Keratinocyte (primary cell): ENCODE measurements at regions not wholly inside any gene's neighbourhood (a gene's known extent, or its start where the extent isn't known, plus 50 kb on each side); places are given as distances from the start of the nearest gene placed in this dataset.

Source experiments
- DNase-seq: peaks from one replicate; pipeline ENCODE4 v3.0.0-alpha.2; 2011; ENCODE audit warnings: low read depth, missing footprints, low spot score
- FAIRE-seq: peaks from 2 replicates; lab custom pipeline; 2011; peaks lifted over from hg19 to GRCh38; lab: Jason Lieb, UNC
- H2AFZ ChIP-seq: 2 replicates; pipeline ENCODE4 v1.6.0; 2012; ENCODE audit warnings: low read length, control low read depth, inconsistent platforms; ENCODE audit not compliant: control insufficient read depth
- H3K27ac ChIP-seq: 2 replicates; pipeline ENCODE4 v1.5.1; 2011; ENCODE audit warnings: low read length; ENCODE audit not compliant: control insufficient read depth, insufficient read depth
- H3K27me3 ChIP-seq: 3 replicates; pipeline ENCODE4 v1.6.0; 2011; ENCODE audit warnings: low read length; ENCODE audit not compliant: control insufficient read depth, insufficient read depth; ENCODE audit errors: extremely low read depth
- H3K36me3 ChIP-seq, 2 experiments: 2 replicates in 1 of 2; 3 replicates in 1 of 2; pipeline ENCODE4 v1.5.1; 2011; ENCODE audit warnings: low read length in 2 of 2, mild to moderate bottlenecking in 1 of 2; ENCODE audit not compliant: control insufficient read depth in 2 of 2, insufficient read depth in 2 of 2; ENCODE audit errors: extremely low read depth in 1 of 2
- H3K4me1 ChIP-seq: 3 replicates; pipeline ENCODE4 v1.5.1; 2011; ENCODE audit warnings: low read length; ENCODE audit not compliant: control insufficient read depth, insufficient read depth; ENCODE audit errors: extremely low read depth
- H3K4me2 ChIP-seq: 3 replicates; pipeline ENCODE4 v1.6.0; 2011; ENCODE audit warnings: low read depth, low read length; ENCODE audit not compliant: control insufficient read depth, insufficient read depth; ENCODE audit errors: extremely low read depth
- H3K4me3 ChIP-seq, 3 experiments: fragments of 200-600 bp in 1 of 3; sonication (generic) in 1 of 3; 2 replicates in 2 of 3; 3 replicates in 1 of 3; pipeline ENCODE4 v1.5.1; 2011 to 2016; ENCODE audit warnings: low read length in 3 of 3, mild to moderate bottlenecking in 3 of 3, control low read depth in 2 of 3, inconsistent platforms in 1 of 3, low read depth in 1 of 3, mixed read lengths in 1 of 3, mixed run types in 1 of 3, moderate library complexity in 1 of 3; ENCODE audit not compliant: control insufficient read depth in 2 of 3, insufficient read depth in 2 of 3; ENCODE audit errors: extremely low read depth in 1 of 3
- H3K79me2 ChIP-seq: 2 replicates; pipeline ENCODE4 v1.6.0; 2012; ENCODE audit warnings: low read length; ENCODE audit not compliant: control insufficient read depth, insufficient read depth
- H3K9ac ChIP-seq: 3 replicates; pipeline ENCODE4 v1.6.0; 2011; ENCODE audit warnings: low read length; ENCODE audit not compliant: control insufficient read depth, insufficient read depth; ENCODE audit errors: extremely low read depth
- H3K9me1 ChIP-seq: 3 replicates; pipeline ENCODE4 v1.6.0; 2011; ENCODE audit warnings: low read length; ENCODE audit not compliant: control insufficient read depth, insufficient read depth; ENCODE audit errors: extremely low read depth
- H3K9me3 ChIP-seq: 2 replicates; pipeline ENCODE4 v1.5.1; 2012; ENCODE audit warnings: low read depth, low read length; ENCODE audit not compliant: control insufficient read depth
- H4K20me1 ChIP-seq: 3 replicates; pipeline ENCODE4 v1.6.0; 2011; ENCODE audit warnings: low read length; ENCODE audit not compliant: control insufficient read depth, insufficient read depth; ENCODE audit errors: extremely low read depth
- CTCF ChIP-seq, 3 experiments: IDR thresholded peaks in 1 of 3; conservative IDR thresholded peaks in 1 of 3; optimal IDR thresholded peaks in 1 of 3; 2 replicates in 2 of 3; 3 replicates in 1 of 3; pipeline versions ENCODE3 to v1.5.1; 2011; ENCODE audit warnings: low read length in 3 of 3, mild to moderate bottlenecking in 3 of 3, moderate library complexity in 2 of 3, control low read depth in 1 of 3, inconsistent platforms in 1 of 3; ENCODE audit not compliant: insufficient read depth in 2 of 3; ENCODE audit errors: extremely low read depth in 1 of 3
- EZH2 ChIP-seq: IDR thresholded peaks from one replicate; pipeline ENCODE4 v1.6.1; 2012; ENCODE audit warnings: inconsistent platforms, mild to moderate bottlenecking, low read length, moderate library complexity
- dilution Hi-C: fragments of 300-500 bp; cut with MboI; formaldehyde crosslinking; loops from one replicate; pipeline ENCODE4 v1.7.0; 2020; ENCODE audit warnings: low sequenced_read_pairs; ENCODE audit not compliant: extremely low pct_ligation_motif_present

GRCh38 chr13:105579821-105580710 is 955.4 kb downstream of the EFNB2 start:
- H3K27ac ChIP-seq: no peak overlapping the region
- no peaks in the 10 kb centered on the region for H3K9me3 ChIP-seq
- H3K4me3 ChIP-seq: no peak overlapping the region
- dilution Hi-C loops: no loop called here
- no peaks in the 10 kb centered on the region for H3K79me2 ChIP-seq
- no peak overlapping the region for H3K4me2 ChIP-seq
- H3K9ac ChIP-seq: no peak overlapping the region
- H4K20me1 ChIP-seq: no peaks in the 10 kb centered on the region
- FAIRE-seq (peak; percentile 32), DNase-seq (no peak)
- H3K27me3 ChIP-seq: no peaks in the 10 kb centered on the region
- peaks cover 7% of the 10 kb centered on the region for H3K4me1 ChIP-seq
- H3K36me3 ChIP-seq: no peaks in the 10 kb centered on the region
- H2AFZ ChIP-seq: no peak overlapping the region
- no peaks in the 10 kb centered on the region for H3K9me1 ChIP-seq
- TF ChIP-seq CTCF (optimal IDR thresholded peaks at IDR 0.05 in 1 of 3, IDR thresholded peaks at IDR 0.05 in 1 of 3, conservative IDR thresholded peaks at IDR 0.05 in 1 of 3; ENCODE audit: extremely low read depth in 1 of 3, insufficient read depth in 2 of 3, low read length in 3 of 3) (no peak), EZH2 (no peak)

DNA sequence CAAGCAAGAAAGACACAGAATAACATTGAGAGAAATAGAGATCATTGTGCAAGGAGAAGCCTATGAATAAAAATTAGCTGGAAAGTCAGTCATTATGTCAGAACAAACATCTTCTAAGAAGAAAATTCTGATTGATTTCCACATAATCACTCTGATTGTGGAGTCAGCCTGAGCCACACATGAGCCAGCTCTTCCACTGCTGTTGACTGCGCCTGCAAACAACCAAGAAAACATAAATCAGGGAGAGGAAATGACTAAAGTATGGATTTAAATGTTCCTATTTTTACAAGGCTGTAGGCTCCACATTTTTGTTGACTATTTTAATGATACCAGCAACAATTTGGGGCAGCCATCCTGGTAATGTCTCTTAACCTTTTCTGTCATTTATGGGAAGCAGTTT is 962.3 kb downstream of the EFNB2 start:
- no peaks in the 10 kb centered on the region for H4K20me1 ChIP-seq
- TF ChIP-seq CTCF (optimal IDR thresholded peaks at IDR 0.05 in 1 of 3, IDR thresholded peaks at IDR 0.05 in 1 of 3, conservative IDR thresholded peaks at IDR 0.05 in 1 of 3; ENCODE audit: extremely low read depth in 1 of 3, insufficient read depth in 2 of 3, low read length in 3 of 3) (no peak), EZH2 (no peak)
- no peak overlapping the region for H3K4me2 ChIP-seq
- no peaks in the 10 kb centered on the region for H3K9me1 ChIP-seq
- DNase-seq: no peak
- no peaks in the 10 kb centered on the region for H3K4me1 ChIP-seq
- no peak overlapping the region for H2AFZ ChIP-seq
- H3K36me3 ChIP-seq: no peaks in the 10 kb centered on the region
- H3K4me3 ChIP-seq: no peak overlapping the region
- dilution Hi-C loops: no loop called here
- no peaks in the 10 kb centered on the region for H3K79me2 ChIP-seq
- FAIRE-seq: no peak
- H3K9ac ChIP-seq: no peak overlapping the region
- no peak overlapping the region for H3K27ac ChIP-seq
- H3K9me3 ChIP-seq: no peaks in the 10 kb centered on the region
- H3K27me3 ChIP-seq: no peaks in the 10 kb centered on the region
